Upper lobe of left lung (tissue), 6 donors: ENCODE measurements at regions not wholly inside any gene's neighbourhood (a gene's known extent, or its start where the extent isn't known, plus 50 kb on each side); places are given as distances from the start of the nearest gene placed in this dataset.

ENCODE experiments used
- ATAC-seq, 2 donors: fragments of 200-7000 bp; cut with Tn5 transposase; one replicate each; pipeline ENCODE4 v1.9.1; 2022; ENCODE audit warnings: mild to moderate bottlenecking in 2 of 2, moderate library complexity in 2 of 2; ENCODE audit not compliant: low FRiP score in 2 of 2
- DNase-seq, 2 donors: peaks; one replicate each; pipeline ENCODE4 v3.0.0-alpha.2; 2019 to 2020
- H3K27ac ChIP-seq, 4 donors: fragments of 200-600 bp; sonication (generic); one replicate each; pipeline ENCODE4 v1.5.1; 2016 to 2019
- H3K27me3 ChIP-seq, 4 donors: fragments of 200-600 bp; sonication (generic); one replicate each; pipeline ENCODE4 v1.5.1; 2017 to 2019
- H3K36me3 ChIP-seq, 4 donors: fragments of 200-600 bp; sonication (generic); one replicate each; pipeline ENCODE4 v1.5.1; 2016 to 2019
- H3K4me1 ChIP-seq, 4 donors: fragments of 200-600 bp; sonication (generic); one replicate each; pipeline ENCODE4 v1.5.1; 2018 to 2019
- H3K4me3 ChIP-seq, 4 donors: fragments of 200-600 bp; sonication (generic); one replicate each; pipeline ENCODE4 v1.5.1; 2017 to 2019; ENCODE audit warnings: mild to moderate bottlenecking in 2 of 4, moderate library complexity in 1 of 4
- H3K9me3 ChIP-seq, 4 donors: fragments of 200-600 bp; sonication (generic); one replicate each; pipeline ENCODE4 v1.5.1; 2018 to 2019
- CTCF ChIP-seq, 6 experiments: fragments of 450-650 bp in 4 of 6; fragments of 200-600 bp in 2 of 6; sonication (generic) in 2 of 6; IDR thresholded peaks; one replicate each; pipeline ENCODE4 v1.5.1; 2016 to 2019; ENCODE audit warnings: antibody characterized with exemption in 6 of 6
- EP300 ChIP-seq, 4 donors: sonication (generic); formaldehyde crosslinking; IDR thresholded peaks; one replicate each; pipeline ENCODE4 v1.5.1; 2017; ENCODE audit warnings: antibody characterized with exemption in 4 of 4, control low read depth in 2 of 4
- POLR2A ChIP-seq, 4 donors: fragments of 450-650 bp; IDR thresholded peaks; one replicate each; pipeline ENCODE4 v1.5.1; 2016 to 2017; ENCODE audit warnings: antibody characterized with exemption in 4 of 4, mild to moderate bottlenecking in 2 of 4
- POLR2AphosphoS5 ChIP-seq, 2 donors: sonication (generic); formaldehyde crosslinking; IDR thresholded peaks; one replicate each; pipeline ENCODE4 v1.5.1; 2017; ENCODE audit warnings: antibody characterized with exemption in 2 of 2
- WGBS, 2 donors: methylation state at CpG; one replicate each; pipeline ENCODE4 v1.1.5; 2017 to 2018; 5-methylcytosine and 5-hydroxymethylcytosine counted together
- donor health status: DM: no; HTN: no; CAD: no; lungs with moderate emphysema.
- donor health status: DM: no; HTN: yes; CAD: no; lungs with severe emphysema.

GRCh38 chr3:26560081-26560480 is 62.5 kb upstream of the LRRC3B start:
- H3K9me3 ChIP-seq, result no peaks in the 10 kb centered on the region
- 73 to 88% methylated on average over 1 of the region's 1 CpG for WGBS, 2 donors
- TF ChIP-seq POLR2A (IDR thresholded peaks at IDR 0.05) (no peak), EP300 (IDR thresholded peaks at IDR 0.05) (no peak), CTCF (IDR thresholded peaks at IDR 0.05) (no peak), POLR2AphosphoS5 (IDR thresholded peaks at IDR 0.05) (no peak)

GRCh38 chr3:26562021-26562768 is 60.4 kb upstream of the LRRC3B start:
- H3K4me1 ChIP-seq, result no peaks in the 10 kb centered on the region
- no peaks in the 10 kb centered on the region for H3K36me3 ChIP-seq
- no peak overlapping the region for H3K27ac ChIP-seq
- ATAC-seq (no peak), DNase-seq (no peak)
- TF ChIP-seq EP300 (IDR thresholded peaks at IDR 0.05), result no peak
- no peak for TF ChIP-seq CTCF (IDR thresholded peaks at IDR 0.05)
- no peak for TF ChIP-seq POLR2AphosphoS5 (IDR thresholded peaks at IDR 0.05)
- no peak for TF ChIP-seq POLR2A (IDR thresholded peaks at IDR 0.05)
- 54 to 61% methylated on average over 3 of the region's 3 CpGs for WGBS, 2 donors
- no peaks in the 10 kb centered on the region for H3K9me3 ChIP-seq
- H3K4me3 ChIP-seq, result no peak overlapping the region
- H3K27me3 ChIP-seq, result no peaks in the 10 kb centered on the region

More at GRCh38 chr3:26560081-26560480, 62.5 kb upstream of the LRRC3B start:
- Histone ChIP-seq H3K4me3 (no peak overlapping the region), H3K27me3 (no peaks in the 10 kb centered on the region), H3K4me1 (no peaks in the 10 kb centered on the region), H3K27ac (no peak overlapping the region), H3K36me3 (no peaks in the 10 kb centered on the region)
- no peak for ATAC-seq
- no peak for DNase-seq
